ENCODE measurements at regions not wholly inside any gene's neighbourhood (a gene's known extent, or its start where the extent isn't known, plus 50 kb on each side); places are given as distances from the start of the nearest gene placed in this dataset.

DNA sequence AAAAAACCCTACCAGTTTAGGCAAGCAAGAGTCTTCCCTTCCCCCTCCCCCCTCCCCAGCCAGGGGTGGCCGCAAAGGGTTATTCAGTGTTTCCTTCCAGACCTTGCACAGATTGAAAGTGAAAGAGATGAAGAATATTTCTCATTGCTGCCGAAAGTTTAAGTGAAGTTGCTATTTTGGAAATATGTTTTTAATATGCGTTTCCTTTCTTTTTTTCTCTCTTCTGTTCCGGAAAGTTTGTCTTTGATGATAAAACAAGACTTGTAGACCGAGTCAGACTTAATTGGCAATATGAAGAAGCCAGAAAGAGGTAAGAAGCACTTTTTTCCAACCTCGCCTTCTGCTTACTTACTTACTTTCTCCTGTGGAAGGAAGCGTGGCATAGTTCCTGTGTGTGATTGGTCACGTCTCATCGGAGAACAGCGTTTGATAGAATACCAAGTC, 58.5 kb upstream of the CLCN4 start:
- Histone ChIP-seq H3K27me3 (no peaks in the 10 kb centered on the region), H3K9me3 (no peaks in the 10 kb centered on the region), H3K4me1 (no peaks in the 10 kb centered on the region), H3K4me3 (peak overlapping the region in 1 of 2 donors; percentile 8), H3K36me3 (no peaks in the 10 kb centered on the region), H3K27ac (peak overlapping the region; percentile 28 to 69)
- no peak for DNase-seq
- no peak for TF ChIP-seq POLR2A (IDR thresholded peaks at IDR 0.05)
- TF ChIP-seq, protein P1, sequence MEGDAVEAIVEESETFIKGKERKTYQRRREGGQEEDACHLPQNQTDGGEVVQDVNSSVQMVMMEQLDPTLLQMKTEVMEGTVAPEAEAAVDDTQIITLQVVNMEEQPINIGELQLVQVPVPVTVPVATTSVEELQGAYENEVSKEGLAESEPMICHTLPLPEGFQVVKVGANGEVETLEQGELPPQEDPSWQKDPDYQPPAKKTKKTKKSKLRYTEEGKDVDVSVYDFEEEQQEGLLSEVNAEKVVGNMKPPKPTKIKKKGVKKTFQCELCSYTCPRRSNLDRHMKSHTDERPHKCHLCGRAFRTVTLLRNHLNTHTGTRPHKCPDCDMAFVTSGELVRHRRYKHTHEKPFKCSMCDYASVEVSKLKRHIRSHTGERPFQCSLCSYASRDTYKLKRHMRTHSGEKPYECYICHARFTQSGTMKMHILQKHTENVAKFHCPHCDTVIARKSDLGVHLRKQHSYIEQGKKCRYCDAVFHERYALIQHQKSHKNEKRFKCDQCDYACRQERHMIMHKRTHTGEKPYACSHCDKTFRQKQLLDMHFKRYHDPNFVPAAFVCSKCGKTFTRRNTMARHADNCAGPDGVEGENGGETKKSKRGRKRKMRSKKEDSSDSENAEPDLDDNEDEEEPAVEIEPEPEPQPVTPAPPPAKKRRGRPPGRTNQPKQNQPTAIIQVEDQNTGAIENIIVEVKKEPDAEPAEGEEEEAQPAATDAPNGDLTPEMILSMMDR (IDR thresholded peaks at IDR 0.05), result no peak
- intact Hi-C loops (cut with DNase I; ENCODE audit: low total_unique reads), result no loop called here

GRCh38 chrX:10099411-10099810, 57.4 kb upstream of the CLCN4 start:
- no peaks in the 10 kb centered on the region for H3K4me1 ChIP-seq
- H3K27ac ChIP-seq, result peak overlapping the region; percentile 28 to 69
- intact Hi-C loops (cut with DNase I; ENCODE audit: low total_unique reads), result no loop called here
- no peak for DNase-seq
- no peaks in the 10 kb centered on the region for H3K9me3 ChIP-seq
- H3K36me3 ChIP-seq, result no peaks in the 10 kb centered on the region
- TF ChIP-seq POLR2A (IDR thresholded peaks at IDR 0.05), result no peak
- TF ChIP-seq, protein P1 (IDR thresholded peaks at IDR 0.05), result no peak
- no peaks in the 10 kb centered on the region for H3K27me3 ChIP-seq
- no peak overlapping the region for H3K4me3 ChIP-seq

DNA sequence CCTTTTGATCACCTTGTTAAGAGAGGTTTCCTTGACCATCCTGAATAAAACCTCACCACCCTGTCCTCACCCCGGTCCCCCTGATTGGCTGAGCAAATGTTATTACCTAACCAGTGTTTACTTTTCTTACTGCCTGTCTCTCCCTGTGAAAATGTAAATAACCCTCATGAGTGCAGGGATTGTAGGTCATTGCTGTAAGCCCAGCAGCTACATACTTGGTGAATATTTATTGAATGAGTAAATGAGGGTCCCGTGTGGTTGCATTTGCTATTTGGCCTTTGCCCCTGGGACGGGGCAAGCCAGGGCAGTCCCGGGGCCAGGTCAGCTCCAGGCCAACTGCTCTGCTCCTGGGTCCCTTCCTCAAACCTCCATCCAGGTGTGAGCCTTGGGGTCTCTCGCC, 55.5 kb upstream of the CLCN4 start:
- no peak for DNase-seq

DNA sequence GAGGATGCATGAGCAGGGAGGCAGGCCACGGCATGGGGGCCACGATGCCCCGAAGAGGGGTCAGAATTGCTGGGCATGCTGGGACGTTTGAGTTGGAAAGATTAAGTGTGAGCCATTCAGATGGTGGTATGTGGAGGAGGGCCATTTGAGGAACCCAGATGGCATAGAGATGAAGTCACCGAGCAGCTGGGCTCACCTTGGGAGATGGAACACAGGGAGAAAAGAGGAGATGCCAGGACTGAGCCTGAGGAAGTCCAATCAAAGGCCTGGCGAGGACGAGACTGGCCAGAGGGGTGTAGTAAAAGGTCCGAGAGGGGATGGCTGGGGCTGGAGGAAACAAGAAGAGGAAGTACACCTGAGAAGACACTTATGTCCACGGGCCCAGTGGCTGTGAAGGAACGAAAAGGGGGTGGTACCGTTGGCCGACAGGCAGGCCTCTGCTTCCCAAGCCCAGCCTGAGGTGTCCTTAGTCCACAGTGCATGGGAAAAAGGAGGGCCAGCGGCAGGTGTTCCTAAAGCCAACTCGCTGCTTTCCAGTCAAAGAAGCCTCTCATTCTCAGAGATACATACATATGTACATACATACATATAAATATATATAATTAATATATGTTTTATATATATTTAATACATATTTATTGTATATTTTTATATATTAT, 54.6 kb upstream of the CLCN4 start:
- Histone ChIP-seq H3K27ac (no peak overlapping the region), H3K4me1 (no peaks in the 10 kb centered on the region), H3K4me3 (no peak overlapping the region), H3K9me3 (no peaks in the 10 kb centered on the region), H3K27me3 (no peaks in the 10 kb centered on the region), H3K36me3 (no peaks in the 10 kb centered on the region)
- no peak for TF ChIP-seq POLR2A (IDR thresholded peaks at IDR 0.05)
- TF ChIP-seq, protein P1 (IDR thresholded peaks at IDR 0.05), result no peak
- intact Hi-C loops (cut with DNase I; ENCODE audit: low total_unique reads), result no loop called here
- DNase-seq, result no peak

More for the DNA sequence above, 55.5 kb upstream of the CLCN4 start:
- H3K4me3 ChIP-seq, result no peak overlapping the region
- H3K36me3 ChIP-seq, result no peaks in the 10 kb centered on the region
- H3K9me3 ChIP-seq, result no peaks in the 10 kb centered on the region
- H3K27me3 ChIP-seq, result no peaks in the 10 kb centered on the region
- intact Hi-C loops (cut with DNase I; ENCODE audit: low total_unique reads), result no loop called here
- no peaks in the 10 kb centered on the region for H3K4me1 ChIP-seq
- TF ChIP-seq, protein P1 (IDR thresholded peaks at IDR 0.05), result no peak
- TF ChIP-seq POLR2A (IDR thresholded peaks at IDR 0.05), result no peak
- peak overlapping the region in 1 of 2 donors; percentile 69 for H3K27ac ChIP-seq

DNA sequence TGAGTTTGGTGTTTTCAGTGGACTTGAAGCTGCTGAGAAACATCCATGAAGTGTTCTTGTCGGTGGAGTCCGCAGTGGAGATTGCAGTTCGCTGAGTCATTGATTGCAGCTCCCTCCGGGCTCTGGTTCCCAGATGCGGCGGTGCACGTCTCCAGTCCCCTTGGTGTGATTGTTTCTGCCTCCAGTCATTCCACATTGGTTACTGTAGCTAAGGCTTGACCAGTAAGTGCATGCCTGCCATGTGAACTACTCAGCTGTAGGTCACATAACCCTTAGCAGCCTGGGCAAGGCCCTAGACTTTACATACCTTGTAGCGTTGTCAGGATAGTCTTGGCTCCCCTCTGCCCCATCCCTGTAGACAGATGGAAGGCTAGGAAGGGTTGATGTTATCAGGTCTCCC, 53.8 kb upstream of the CLCN4 start:
- Histone ChIP-seq H3K4me1 (no peaks in the 10 kb centered on the region), H3K9me3 (no peaks in the 10 kb centered on the region), H3K27ac (no peak overlapping the region), H3K4me3 (no peak overlapping the region), H3K27me3 (no peaks in the 10 kb centered on the region), H3K36me3 (no peaks in the 10 kb centered on the region)
- no peak for TF ChIP-seq POLR2A (IDR thresholded peaks at IDR 0.05)
- TF ChIP-seq, protein P1 (IDR thresholded peaks at IDR 0.05), result no peak
- DNase-seq, result no peak
- intact Hi-C loops (cut with DNase I; ENCODE audit: low total_unique reads), result no loop called here

Measured in uterus (tissue), 3 donors.